Transverse colon (tissue), 4 donors: ENCODE measurements at regions not wholly inside any gene's neighbourhood (a gene's known extent, or its start where the extent isn't known, plus 50 kb on each side); places are given as distances from the start of the nearest gene placed in this dataset.
"Not testable (repeated sequence)": the region's sequence is repeated elsewhere in the genome, so short reads cannot be mapped to it uniquely, and the experiment has no call there.

Source experiments
- DNase-seq: peaks from one replicate; pipeline ENCODE4 v3.0.0-alpha.2; 2019
- H3K27ac ChIP-seq, 4 donors: fragments of 200-600 bp; sonication (generic); 2 replicates each; pipeline ENCODE4 v1.5.1; 2016 to 2018; ENCODE audit warnings: inconsistent platforms in 4 of 4
- H3K27me3 ChIP-seq: fragments of 200-600 bp; sonication (generic); 2 replicates; pipeline ENCODE4 v1.5.1; 2017; ENCODE audit warnings: inconsistent platforms
- H3K36me3 ChIP-seq, 4 donors: fragments of 200-600 bp; sonication (generic); 2 replicates each; pipeline ENCODE4 v1.5.1; 2017 to 2019; ENCODE audit warnings: inconsistent platforms in 4 of 4
- H3K4me1 ChIP-seq, 4 donors: fragments of 200-600 bp; sonication (generic); 2 replicates each; pipeline ENCODE4 v1.5.1; 2017 to 2020; ENCODE audit warnings: inconsistent platforms in 4 of 4
- H3K4me3 ChIP-seq, 4 donors: fragments of 200-600 bp; sonication (generic); 1 replicate in 1 of 4; 2 replicates in 3 of 4; pipeline versions ENCODE4 v1.5.1 to v1.6.1; 2017 to 2019; ENCODE audit warnings: inconsistent platforms in 4 of 4
- H3K9me3 ChIP-seq, 2 donors: fragments of 200-600 bp; sonication (generic); 2 replicates each; pipeline ENCODE4 v1.5.1; 2017 to 2019; ENCODE audit warnings: inconsistent platforms in 2 of 2
- CTCF ChIP-seq, 5 experiments: fragments of 200-600 bp in 3 of 5; fragments of 450-650 bp in 2 of 5; sonication (generic) in 3 of 5; IDR thresholded peaks; 1 replicate in 2 of 5; 2 replicates in 3 of 5; pipeline ENCODE4 v1.5.1; 2016 to 2017; ENCODE audit warnings: antibody characterized with exemption in 5 of 5, inconsistent platforms in 3 of 5, mild to moderate bottlenecking in 2 of 5, moderate library complexity in 1 of 5
- EP300 ChIP-seq: sonication (generic); formaldehyde crosslinking; IDR thresholded peaks from one replicate; pipeline ENCODE4 v1.6.1; 2017; ENCODE audit warnings: antibody characterized with exemption, low read depth
- POLR2A ChIP-seq: fragments of 450-650 bp; IDR thresholded peaks from one replicate; pipeline ENCODE4 v1.6.1; 2016; ENCODE audit warnings: antibody characterized with exemption, mild to moderate bottlenecking, moderate library complexity
- POLR2AphosphoS5 ChIP-seq, 3 donors: sonication (generic); formaldehyde crosslinking; IDR thresholded peaks; one replicate each; pipeline ENCODE4 v1.6.1; 2016; ENCODE audit warnings: antibody characterized with exemption in 3 of 3
- WGBS, 2 donors: methylation state at CpG; one replicate each; pipeline ENCODE4 v1.1.5; 2018; ENCODE audit warnings: low coverage in 1 of 2; 5-methylcytosine and 5-hydroxymethylcytosine counted together
- in situ Hi-C, 4 donors: fragments of 200-750 bp; cut with MboI; loops; one replicate each; pipeline versions ENCODE4 v1.15.0 to v1.15.1; 2017; ENCODE audit warnings: low sequenced_read_pairs in 3 of 4, low pct_ligation_motif_present in 1 of 4, low pct_unique_long_range_greater_than_20kb in 1 of 4
- intact Hi-C: fragments of 100-400 bp; cut with DNase I; formaldehyde crosslinking; loops from one replicate; pipeline ENCODE4 v1.15.1; 2023; ENCODE audit warnings: low total_unique reads

DNA sequence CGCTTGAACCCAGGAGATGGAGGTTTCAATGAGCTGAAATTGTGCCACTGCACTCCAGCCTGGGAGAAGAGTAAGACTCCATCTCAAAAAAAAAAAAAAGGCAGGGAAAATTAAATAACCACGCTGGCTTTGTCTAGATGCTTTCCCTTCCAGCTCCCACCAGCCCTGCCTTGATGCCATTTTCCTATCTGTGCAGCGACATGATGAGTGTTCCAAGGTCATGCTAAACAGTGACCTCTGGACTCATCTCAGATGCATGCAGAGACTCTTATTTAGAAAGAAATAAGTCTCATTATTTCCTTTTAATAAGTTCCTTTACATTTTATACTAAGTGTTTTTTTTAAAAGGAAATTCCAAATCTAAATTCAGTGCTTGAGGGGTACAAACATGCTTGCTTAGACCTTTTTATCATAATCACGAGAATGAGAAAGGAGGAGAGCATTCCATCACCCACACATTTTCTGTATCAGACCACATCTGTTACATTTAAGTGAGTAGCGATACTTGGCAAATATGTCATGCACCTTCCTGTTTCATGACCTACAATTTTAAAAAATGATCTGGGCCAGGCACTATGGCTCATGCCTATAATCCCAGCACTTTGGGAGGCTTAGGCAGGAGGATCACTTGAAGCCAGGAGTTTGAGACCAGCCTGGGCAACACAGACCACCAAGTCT is 101.1 kb upstream of the RREB1 start:
- in situ Hi-C loops, result no loop called here
- no peaks in the 10 kb centered on the region for H3K36me3 ChIP-seq
- WGBS, 2 donors, result 86% methylated on average over 5 of the region's 5 CpGs
- no peak overlapping the region for H3K4me3 ChIP-seq
- no peaks in the 10 kb centered on the region for H3K27me3 ChIP-seq
- TF ChIP-seq POLR2AphosphoS5 (IDR thresholded peaks at IDR 0.05), result no peak
- no peak for TF ChIP-seq CTCF (IDR thresholded peaks at IDR 0.05)
- TF ChIP-seq POLR2A, result no peak
- TF ChIP-seq EP300, result no peak
- H3K27ac ChIP-seq, result no peak overlapping the region
- DNase-seq, result no peak
- intact Hi-C loops, result no loop called here
- H3K4me1 ChIP-seq, result no peaks in the 10 kb centered on the region
- no peaks in the 10 kb centered on the region for H3K9me3 ChIP-seq

DNA sequence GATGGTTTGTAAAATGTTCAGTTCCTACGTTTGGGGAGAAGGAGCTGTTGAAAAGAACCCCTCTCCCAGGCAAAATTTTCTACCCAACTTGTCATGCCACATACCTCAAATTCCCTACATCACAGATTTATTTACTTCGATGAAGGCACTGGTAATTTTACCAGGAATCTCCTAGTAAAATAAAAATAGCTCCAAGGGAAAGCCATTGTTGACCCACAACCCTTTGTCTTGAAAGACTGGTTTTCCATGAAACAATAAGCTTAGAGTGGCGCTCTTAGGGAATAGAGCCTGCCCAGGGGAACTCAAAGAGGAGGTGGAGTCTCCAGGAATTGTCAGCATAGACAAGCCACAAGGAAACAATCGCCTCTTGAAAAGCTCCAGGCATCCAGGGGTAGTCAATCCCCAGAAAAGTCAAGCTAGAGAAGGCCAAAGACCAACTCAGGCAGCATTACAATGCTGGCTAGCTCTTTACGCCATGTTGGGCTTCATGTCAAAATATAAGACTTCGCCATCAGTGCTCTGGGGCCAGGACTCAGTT is 99.2 kb upstream of the RREB1 start:
- no peaks in the 10 kb centered on the region for H3K36me3 ChIP-seq
- no peak overlapping the region for H3K4me3 ChIP-seq
- no peaks in the 10 kb centered on the region for H3K27me3 ChIP-seq
- no peaks in the 10 kb centered on the region for H3K9me3 ChIP-seq
- no peak for TF ChIP-seq POLR2A
- no peak for DNase-seq
- H3K27ac ChIP-seq, result no peak overlapping the region
- intact Hi-C loops, result no loop called here
- WGBS, 2 donors, result 81% methylated on average over 3 to 6 of the region's 6 CpGs
- in situ Hi-C loops, result no loop called here
- no peaks in the 10 kb centered on the region for H3K4me1 ChIP-seq

DNA sequence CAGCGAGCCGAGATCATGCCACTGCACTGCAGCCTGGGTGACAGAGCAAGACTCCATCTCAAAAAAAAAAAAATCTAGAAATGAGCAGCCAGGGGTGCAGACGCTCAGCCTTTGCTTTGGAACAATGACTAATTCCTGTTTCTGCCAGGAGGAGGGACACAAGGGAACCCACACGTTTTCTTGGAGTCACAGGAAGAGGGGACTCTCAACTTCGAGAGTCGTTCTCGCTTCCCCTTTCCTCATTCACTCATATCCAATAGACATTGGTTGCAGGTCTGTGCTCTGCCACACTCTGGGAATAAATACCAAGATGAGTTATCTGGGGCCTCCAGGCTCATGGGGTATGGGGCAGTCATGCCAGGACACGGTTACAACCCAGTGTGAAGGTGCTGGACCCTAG is 91.5 kb upstream of the RREB1 start:
- Histone ChIP-seq H3K9me3 (no peaks in the 10 kb centered on the region), H3K27ac (no peak overlapping the region), H3K4me1 (no peaks in the 10 kb centered on the region), H3K27me3 (no peaks in the 10 kb centered on the region), H3K4me3 (no peak overlapping the region), H3K36me3 (no peaks in the 10 kb centered on the region)
- WGBS, 2 donors, result 48 to 76% methylated on average over 3 to 8 of the region's 8 CpGs
- intact Hi-C loops, result no loop called here
- in situ Hi-C loops, result no loop called here
- TF ChIP-seq EP300, result no peak
- no peak for TF ChIP-seq POLR2AphosphoS5 (IDR thresholded peaks at IDR 0.05)
- no peak for TF ChIP-seq CTCF (IDR thresholded peaks at IDR 0.05)
- TF ChIP-seq POLR2A, result no peak
- DNase-seq, result no peak

DNA sequence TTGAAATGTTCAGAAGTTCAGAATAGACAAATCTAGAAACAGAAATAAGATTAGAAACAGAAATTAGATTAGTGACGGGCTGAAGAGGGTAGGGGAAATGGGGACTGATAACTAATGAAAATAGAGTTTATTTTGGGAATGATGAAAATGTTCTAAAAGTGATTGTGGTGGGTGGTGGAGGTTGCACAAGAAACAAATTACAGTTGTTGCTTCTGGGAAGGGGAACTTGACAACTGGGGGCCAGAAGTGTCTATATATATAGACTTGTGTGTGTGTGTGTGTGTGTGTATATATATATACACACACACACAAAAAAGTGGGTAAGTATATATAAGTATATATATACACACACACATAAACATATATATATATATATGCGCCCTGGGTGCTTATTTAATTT is 86.5 kb upstream of the RREB1 start:
- H3K27me3 ChIP-seq, result no peaks in the 10 kb centered on the region
- H3K27ac ChIP-seq, result no peak overlapping the region
- H3K4me1 ChIP-seq, result no peaks in the 10 kb centered on the region
- DNase-seq, result no peak
- no peaks in the 10 kb centered on the region for H3K36me3 ChIP-seq
- no peak for TF ChIP-seq POLR2A
- no peak for TF ChIP-seq POLR2AphosphoS5 (IDR thresholded peaks at IDR 0.05)
- TF ChIP-seq EP300, result no peak
- no peak for TF ChIP-seq CTCF (IDR thresholded peaks at IDR 0.05)
- H3K4me3 ChIP-seq, result no peak overlapping the region
- WGBS, 2 donors, result 79 to 94% methylated on average over 1 to 2 of the region's 2 CpGs
- no peaks in the 10 kb centered on the region for H3K9me3 ChIP-seq
- intact Hi-C loops (no loop called here), in situ Hi-C loops (no loop called here)

DNA sequence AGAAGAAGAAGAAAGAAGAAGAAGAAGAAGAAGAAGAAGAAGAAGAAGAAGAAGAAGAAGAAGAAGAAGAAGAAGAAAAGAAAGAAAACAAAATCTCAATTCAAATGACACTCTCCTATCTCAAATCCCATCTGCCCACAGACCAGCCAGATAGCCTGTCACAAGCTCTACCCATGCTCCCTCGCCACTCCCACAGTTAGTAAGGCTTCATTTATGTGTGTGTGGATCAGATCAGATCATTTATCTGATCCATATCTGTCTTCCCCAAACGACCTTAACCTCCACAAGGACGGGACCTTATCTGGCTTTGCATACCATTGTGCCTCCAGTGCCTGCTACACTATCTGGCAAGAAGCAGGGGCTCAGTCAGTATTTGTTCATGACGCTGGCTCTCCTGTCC is 81.9 kb upstream of the RREB1 start:
- WGBS, 2 donors, result 72 to 77% methylated on average over 3 to 4 of the region's 4 CpGs
- H3K36me3 ChIP-seq, result no peaks in the 10 kb centered on the region
- DNase-seq, result no peak
- H3K27ac ChIP-seq, result no peak overlapping the region
- in situ Hi-C loops (no loop called here), intact Hi-C loops (no loop called here)
- no peaks in the 10 kb centered on the region for H3K27me3 ChIP-seq
- no peaks in the 10 kb centered on the region for H3K4me1 ChIP-seq
- H3K9me3 ChIP-seq, result no peaks in the 10 kb centered on the region
- H3K4me3 ChIP-seq, result no peak overlapping the region
- TF ChIP-seq EP300 (no peak), CTCF (IDR thresholded peaks at IDR 0.05) (no peak), POLR2A (no peak), POLR2AphosphoS5 (IDR thresholded peaks at IDR 0.05) (no peak)

- H3K4me3 ChIP-seq, H3K27me3 ChIP-seq, H3K4me1 ChIP-seq, intact Hi-C loops, in situ Hi-C loops, H3K27ac ChIP-seq, DNase-seq, H3K9me3 ChIP-seq, H3K36me3 ChIP-seq: not testable (repeated sequence)
These were observed 78.8 kb upstream of the RREB1 start for GRCh38 chr6:7028963-7029362.

GRCh38 chr6:7030968-7031367 is 76.8 kb upstream of the RREB1 start:
- H3K27me3 ChIP-seq, DNase-seq, H3K9me3 ChIP-seq, H3K36me3 ChIP-seq, in situ Hi-C loops, intact Hi-C loops, H3K4me1 ChIP-seq, H3K27ac ChIP-seq, H3K4me3 ChIP-seq: not testable (repeated sequence)
- WGBS, 2 donors, result 59 to 64% methylated on average over 3 to 4 of the region's 4 CpGs
